ENCODE measurements at regions not wholly inside any gene's neighbourhood (a gene's known extent, or its start where the extent isn't known, plus 50 kb on each side); places are given as distances from the start of the nearest gene placed in this dataset.

DNA sequence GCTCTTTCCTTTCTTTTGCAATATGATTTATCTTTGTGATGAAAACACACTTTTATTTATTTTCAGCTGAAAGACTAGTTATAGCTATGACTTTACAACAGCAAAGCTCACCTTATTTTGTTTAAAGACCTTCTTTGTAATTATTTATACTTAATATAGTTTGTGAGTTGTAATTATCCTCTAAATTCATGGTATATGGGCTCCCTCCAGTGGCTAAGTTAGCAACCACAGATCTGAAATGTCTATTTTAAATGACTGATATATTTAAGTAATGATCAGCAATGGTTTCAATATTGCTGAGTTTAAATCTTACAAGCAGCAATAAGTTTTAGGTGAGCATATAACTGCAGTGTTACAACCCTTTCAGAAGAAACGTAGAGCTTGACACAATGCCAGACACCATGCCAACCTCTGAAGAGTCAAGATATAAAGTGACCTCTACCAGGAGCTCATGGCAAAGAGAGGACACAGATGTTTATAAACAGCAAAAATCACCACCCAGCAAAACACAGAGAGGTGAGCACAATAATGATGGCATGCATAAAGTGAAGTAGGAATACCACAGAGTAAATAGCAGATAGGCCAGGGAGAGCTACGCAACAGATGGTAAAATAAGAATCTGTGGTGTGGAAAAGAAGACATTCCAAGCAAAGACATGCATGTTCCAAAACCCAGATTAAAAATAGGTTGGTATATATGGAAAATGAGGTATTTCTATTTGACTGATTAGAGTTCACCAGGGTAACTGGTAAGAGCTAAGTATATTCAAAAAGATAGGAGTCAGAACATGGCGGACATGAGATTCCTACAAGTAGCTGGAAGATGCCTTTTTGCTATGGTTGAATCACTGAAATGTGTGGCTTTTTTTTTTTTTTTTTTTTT is 143.7 kb upstream of the ZNF385D start:
- Histone ChIP-seq H3K27me3 (no peaks in the 10 kb centered on the region), H3K4me1 (no peaks in the 10 kb centered on the region), H3K9me3 (no peaks in the 10 kb centered on the region), H3K4me3 (no peak overlapping the region), H3K36me3 (no peaks in the 10 kb centered on the region), H3K27ac (no peak overlapping the region)
- no peak for DNase-seq (ENCODE audit: low spot score)
- TF ChIP-seq, protein P1, sequence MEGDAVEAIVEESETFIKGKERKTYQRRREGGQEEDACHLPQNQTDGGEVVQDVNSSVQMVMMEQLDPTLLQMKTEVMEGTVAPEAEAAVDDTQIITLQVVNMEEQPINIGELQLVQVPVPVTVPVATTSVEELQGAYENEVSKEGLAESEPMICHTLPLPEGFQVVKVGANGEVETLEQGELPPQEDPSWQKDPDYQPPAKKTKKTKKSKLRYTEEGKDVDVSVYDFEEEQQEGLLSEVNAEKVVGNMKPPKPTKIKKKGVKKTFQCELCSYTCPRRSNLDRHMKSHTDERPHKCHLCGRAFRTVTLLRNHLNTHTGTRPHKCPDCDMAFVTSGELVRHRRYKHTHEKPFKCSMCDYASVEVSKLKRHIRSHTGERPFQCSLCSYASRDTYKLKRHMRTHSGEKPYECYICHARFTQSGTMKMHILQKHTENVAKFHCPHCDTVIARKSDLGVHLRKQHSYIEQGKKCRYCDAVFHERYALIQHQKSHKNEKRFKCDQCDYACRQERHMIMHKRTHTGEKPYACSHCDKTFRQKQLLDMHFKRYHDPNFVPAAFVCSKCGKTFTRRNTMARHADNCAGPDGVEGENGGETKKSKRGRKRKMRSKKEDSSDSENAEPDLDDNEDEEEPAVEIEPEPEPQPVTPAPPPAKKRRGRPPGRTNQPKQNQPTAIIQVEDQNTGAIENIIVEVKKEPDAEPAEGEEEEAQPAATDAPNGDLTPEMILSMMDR (IDR thresholded peaks at IDR 0.05), result peak; percentile 60 to 75

DNA sequence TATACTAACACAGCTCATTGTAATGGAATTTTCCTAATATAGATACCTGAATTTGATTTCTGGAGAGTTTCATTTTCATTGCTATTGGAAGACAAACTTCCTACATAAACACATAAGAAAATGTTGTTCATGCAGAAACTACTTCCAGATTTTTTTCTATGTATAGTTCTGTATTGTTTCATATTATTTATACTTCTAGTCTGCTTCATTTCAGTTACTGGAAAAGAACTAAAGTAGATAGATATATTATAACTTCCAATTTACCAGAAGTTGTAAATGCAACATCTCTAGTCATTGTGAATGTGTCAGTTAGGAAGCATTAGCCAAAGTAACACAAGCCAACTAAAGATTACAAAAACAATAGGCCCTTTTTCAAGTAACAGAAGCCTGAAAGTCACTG is 147.3 kb upstream of the ZNF385D start:
- Histone ChIP-seq H3K9me3 (peaks cover 0 to 3% of the 10 kb centered on the region in 2 donors), H3K4me1 (no peaks in the 10 kb centered on the region), H3K27me3 (no peaks in the 10 kb centered on the region), H3K36me3 (no peaks in the 10 kb centered on the region), H3K4me3 (no peak overlapping the region), H3K27ac (no peak overlapping the region)
- TF ChIP-seq, protein P1 (IDR thresholded peaks at IDR 0.05), result no peak
- no peak for DNase-seq (ENCODE audit: low spot score)

DNA sequence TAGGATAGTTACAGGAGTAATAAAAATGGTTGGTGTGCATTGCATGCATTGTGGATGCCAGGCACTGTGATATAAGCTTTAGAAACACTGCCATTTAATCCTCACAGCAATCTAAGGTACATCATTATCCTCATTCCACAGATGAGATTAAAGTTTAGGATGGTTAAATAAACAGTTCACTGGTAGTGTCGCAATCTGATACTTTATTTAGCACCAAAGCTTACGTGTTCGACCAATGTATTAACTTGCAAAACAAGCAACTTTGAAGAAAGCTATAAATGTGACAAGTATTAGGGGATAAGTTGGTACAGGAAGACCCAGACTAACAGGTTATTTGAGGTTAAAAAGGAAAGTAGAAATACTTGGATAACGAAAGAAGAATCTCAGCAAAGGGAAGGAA is 150.5 kb upstream of the ZNF385D start:
- Histone ChIP-seq H3K4me1 (no peaks in the 10 kb centered on the region), H3K4me3 (no peak overlapping the region), H3K9me3 (peaks cover 0 to 3% of the 10 kb centered on the region in 2 donors), H3K36me3 (no peaks in the 10 kb centered on the region), H3K27ac (no peak overlapping the region), H3K27me3 (no peaks in the 10 kb centered on the region)
- TF ChIP-seq, protein P1 (IDR thresholded peaks at IDR 0.05), result no peak
- no peak for DNase-seq (ENCODE audit: low spot score)

GRCh38 chr3:21902956-21903355 is 151.9 kb upstream of the ZNF385D start:
- TF ChIP-seq, protein P1 (IDR thresholded peaks at IDR 0.05), result no peak
- Histone ChIP-seq H3K27ac (no peak overlapping the region), H3K36me3 (no peaks in the 10 kb centered on the region), H3K4me1 (no peaks in the 10 kb centered on the region), H3K27me3 (no peaks in the 10 kb centered on the region), H3K4me3 (no peak overlapping the region), H3K9me3 (peaks cover 0 to 3% of the 10 kb centered on the region in 2 donors)
- no peak for DNase-seq (ENCODE audit: low spot score)

DNA sequence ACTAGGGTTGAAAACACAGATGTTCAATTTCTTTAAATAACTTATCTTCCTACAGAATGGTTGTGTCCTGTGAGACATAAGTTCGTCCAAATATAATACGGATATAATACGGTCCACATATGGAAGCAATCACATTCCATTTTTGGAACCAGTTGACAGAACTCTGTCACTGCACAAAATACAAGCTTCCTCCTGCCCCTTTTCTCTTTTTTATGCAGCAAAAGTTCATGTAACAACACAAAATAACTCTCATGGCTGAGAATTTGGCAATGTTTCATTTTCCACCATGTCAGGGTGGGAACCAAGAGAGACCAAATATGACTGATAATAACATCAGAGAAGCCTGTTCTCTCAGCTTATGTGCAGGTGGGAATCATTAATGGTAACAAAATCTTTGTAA is 158.1 kb upstream of the ZNF385D start:
- no peak overlapping the region for H3K27ac ChIP-seq
- no peaks in the 10 kb centered on the region for H3K4me1 ChIP-seq
- DNase-seq (ENCODE audit: low spot score), result no peak
- H3K36me3 ChIP-seq, result no peaks in the 10 kb centered on the region
- H3K27me3 ChIP-seq, result no peaks in the 10 kb centered on the region
- no peak overlapping the region for H3K4me3 ChIP-seq
- TF ChIP-seq, protein P1 (IDR thresholded peaks at IDR 0.05), result no peak
- no peaks in the 10 kb centered on the region for H3K9me3 ChIP-seq
